GM21447 (cell line): ENCODE measurements at regions not wholly inside any gene's neighbourhood (a gene's known extent, or its start where the extent isn't known, plus 50 kb on each side); places are given as distances from the start of the nearest gene placed in this dataset.

ENCODE experiments used
- ATAC-seq: cut with Tn5 transposase; IDR thresholded peaks from one replicate; pipeline ENCODE4 v1.9.1; 2021; ENCODE audit not compliant: unreplicated experiment

- ATAC-seq = no peak
Measured at GRCh38 chr1:219523411-219523810, 89.5 kb downstream of the ZC3H11B start.

GRCh38 chr1:219521325-219521724 is 91.6 kb downstream of the ZC3H11B start:
- ATAC-seq = no peak

GRCh38 chr1:219520241-219520640 is 92.7 kb downstream of the ZC3H11B start:
- ATAC-seq = no peak

GRCh38 chr1:219518907-219519248 is 94.0 kb downstream of the ZC3H11B start:
- no peak for ATAC-seq

GRCh38 chr1:219518168-219518906 is 94.6 kb downstream of the ZC3H11B start:
- no peak for ATAC-seq

GRCh38 chr1:219517031-219517430 is 95.9 kb downstream of the ZC3H11B start:
- ATAC-seq = no peak

- no peak for ATAC-seq
Measured at GRCh38 chr1:219514728-219515127, 98.2 kb downstream of the ZC3H11B start.

GRCh38 chr1:219507437-219507836 is 105.5 kb downstream of the ZC3H11B start:
- no peak for ATAC-seq

- ATAC-seq = no peak
Measured at GRCh38 chr1:219506936-219507335, 106.0 kb downstream of the ZC3H11B start.

GRCh38 chr1:219506473-219506899 is 106.4 kb downstream of the ZC3H11B start:
- no peak for ATAC-seq

- no peak for ATAC-seq
Measured at GRCh38 chr1:219505886-219506285, 107.0 kb downstream of the ZC3H11B start.

- no peak for ATAC-seq
Measured at GRCh38 chr1:219503604-219504003, 109.3 kb downstream of the ZC3H11B start.

- ATAC-seq = no peak
Measured at GRCh38 chr1:219500327-219500897, 112.5 kb downstream of the ZC3H11B start.

GRCh38 chr1:219498666-219499065 is 114.2 kb downstream of the ZC3H11B start:
- no peak for ATAC-seq

- no peak for ATAC-seq
Measured at GRCh38 chr1:219495737-219496408, 117.0 kb downstream of the ZC3H11B start.

- ATAC-seq = no peak
Measured at GRCh38 chr1:219492717-219493116, 120.2 kb downstream of the ZC3H11B start.

- ATAC-seq = no peak
Measured at GRCh38 chr1:219490566-219490965, 122.3 kb downstream of the ZC3H11B start.

GRCh38 chr1:219489636-219490035 is 123.3 kb downstream of the ZC3H11B start:
- no peak for ATAC-seq

- no peak for ATAC-seq
Measured at GRCh38 chr1:219488275-219488674, 124.6 kb downstream of the ZC3H11B start.

- ATAC-seq = no peak
Measured at GRCh38 chr1:219483530-219483929, 129.4 kb downstream of the ZC3H11B start.

- ATAC-seq = no peak
Measured at GRCh38 chr1:219480011-219480410, 132.9 kb downstream of the ZC3H11B start.

- ATAC-seq = no peak
Measured at GRCh38 chr1:219478811-219479210, 134.1 kb downstream of the ZC3H11B start.
